HepG2 (cell line): ENCODE measurements at regions not wholly inside any gene's neighbourhood (a gene's known extent, or its start where the extent isn't known, plus 50 kb on each side); places are given as distances from the start of the nearest gene placed in this dataset.

Experiments
- HNRNPH1 ChIP-seq: fragments of 200-400 bp; formaldehyde crosslinking; optimal IDR thresholded peaks from 2 replicates; pipeline ENCODE3; 2017; ENCODE audit warnings: mild to moderate bottlenecking, low read depth, low read length
- RAD51 ChIP-seq: fragments of 450-650 bp; IDR thresholded peaks from 2 replicates; pipeline ENCODE4 v1.6.1; 2016; ENCODE audit warnings: borderline replicate concordance
- RBM39 ChIP-seq: fragments of 200-400 bp; formaldehyde crosslinking; IDR thresholded peaks from one replicate; pipeline ENCODE4 v1.6.1; 2018; ENCODE audit warnings: antibody characterized with exemption, mild to moderate bottlenecking, low read depth, low read length; ENCODE audit not compliant: poor library complexity, severe bottlenecking
- ZNF235 ChIP-seq: sonication (generic); formaldehyde crosslinking; IDR thresholded peaks from 2 replicates; pipeline ENCODE4 v1.8.1; 2023; ENCODE audit warnings: mild to moderate bottlenecking, missing genetic modification reagents, borderline replicate concordance
- ZNF337 ChIP-seq: sonication (generic); formaldehyde crosslinking; IDR thresholded peaks from 2 replicates; pipeline ENCODE4 v1.5.1; 2020; ENCODE audit warnings: missing genetic modification reagents, low read depth, mild to moderate bottlenecking, borderline replicate concordance
- ZNF577 ChIP-seq: sonication (generic); formaldehyde crosslinking; IDR thresholded peaks from 2 replicates; pipeline ENCODE4 v1.4.0; 2020; ENCODE audit warnings: mild to moderate bottlenecking, low read depth, missing genetic modification reagents, borderline replicate concordance
- TF ChIP-seq, protein P1 (sequence below): sonication (generic); formaldehyde crosslinking; IDR thresholded peaks from 2 replicates; pipeline ENCODE4 v1.5.0; 2020; ENCODE audit warnings: mild to moderate bottlenecking, missing genetic modification reagents, moderate library complexity
- TF ChIP-seq, protein P2 (sequence below): sonication (generic); formaldehyde crosslinking; IDR thresholded peaks from 2 replicates; pipeline ENCODE4 v1.4.0; 2020; ENCODE audit warnings: low read depth, mild to moderate bottlenecking, missing genetic modification reagents

DNA sequence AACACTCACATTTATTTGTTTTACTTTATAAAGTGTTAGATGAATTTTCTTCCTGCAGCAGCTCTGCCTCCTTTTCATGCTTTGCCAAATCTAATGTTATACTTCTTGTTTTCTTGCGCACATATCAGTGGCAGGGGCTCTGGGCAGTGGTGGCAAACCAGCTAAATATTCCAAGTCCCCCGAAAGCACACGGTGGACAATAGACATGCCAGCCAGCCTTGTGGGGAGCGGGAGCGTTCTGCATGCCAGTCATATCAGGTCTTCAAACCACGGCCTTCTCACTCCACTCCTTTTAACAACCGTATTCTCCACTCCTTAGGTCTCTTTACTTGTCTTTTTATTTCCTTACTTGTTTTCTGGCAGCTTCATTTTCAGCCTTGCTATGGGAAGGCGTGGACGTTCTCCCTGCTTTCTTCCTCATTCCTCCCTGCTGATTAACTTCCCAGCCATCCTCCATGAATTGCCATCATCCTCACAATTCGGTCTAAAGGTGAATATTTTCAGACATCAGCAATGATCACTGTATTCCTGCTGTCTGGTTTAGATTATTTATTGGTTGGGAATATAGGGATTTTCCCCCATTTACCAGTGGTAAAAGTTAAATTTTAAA lies 77.1 kb upstream of the WASF3 start:
- TF ChIP-seq ZNF235 (CRISPR knock-in tag) (no peak), RBM39 (no peak), ZNF577 (no peak), HNRNPH1 (no peak), ZNF337 (CRISPR knock-in tag) (no peak), RAD51 (no peak)
- TF ChIP-seq, protein P1, sequence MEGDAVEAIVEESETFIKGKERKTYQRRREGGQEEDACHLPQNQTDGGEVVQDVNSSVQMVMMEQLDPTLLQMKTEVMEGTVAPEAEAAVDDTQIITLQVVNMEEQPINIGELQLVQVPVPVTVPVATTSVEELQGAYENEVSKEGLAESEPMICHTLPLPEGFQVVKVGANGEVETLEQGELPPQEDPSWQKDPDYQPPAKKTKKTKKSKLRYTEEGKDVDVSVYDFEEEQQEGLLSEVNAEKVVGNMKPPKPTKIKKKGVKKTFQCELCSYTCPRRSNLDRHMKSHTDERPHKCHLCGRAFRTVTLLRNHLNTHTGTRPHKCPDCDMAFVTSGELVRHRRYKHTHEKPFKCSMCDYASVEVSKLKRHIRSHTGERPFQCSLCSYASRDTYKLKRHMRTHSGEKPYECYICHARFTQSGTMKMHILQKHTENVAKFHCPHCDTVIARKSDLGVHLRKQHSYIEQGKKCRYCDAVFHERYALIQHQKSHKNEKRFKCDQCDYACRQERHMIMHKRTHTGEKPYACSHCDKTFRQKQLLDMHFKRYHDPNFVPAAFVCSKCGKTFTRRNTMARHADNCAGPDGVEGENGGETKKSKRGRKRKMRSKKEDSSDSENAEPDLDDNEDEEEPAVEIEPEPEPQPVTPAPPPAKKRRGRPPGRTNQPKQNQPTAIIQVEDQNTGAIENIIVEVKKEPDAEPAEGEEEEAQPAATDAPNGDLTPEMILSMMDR (CRISPR knock-in tag), result no peak
- TF ChIP-seq, protein P2, sequence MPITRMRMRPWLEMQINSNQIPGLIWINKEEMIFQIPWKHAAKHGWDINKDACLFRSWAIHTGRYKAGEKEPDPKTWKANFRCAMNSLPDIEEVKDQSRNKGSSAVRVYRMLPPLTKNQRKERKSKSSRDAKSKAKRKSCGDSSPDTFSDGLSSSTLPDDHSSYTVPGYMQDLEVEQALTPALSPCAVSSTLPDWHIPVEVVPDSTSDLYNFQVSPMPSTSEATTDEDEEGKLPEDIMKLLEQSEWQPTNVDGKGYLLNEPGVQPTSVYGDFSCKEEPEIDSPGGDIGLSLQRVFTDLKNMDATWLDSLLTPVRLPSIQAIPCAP (CRISPR knock-in tag), result no peak
